Spleen (tissue), 7 donors: ENCODE measurements at regions not wholly inside any gene's neighbourhood (a gene's known extent, or its start where the extent isn't known, plus 50 kb on each side); places are given as distances from the start of the nearest gene placed in this dataset.

Experiments used
- CTCF ChIP-seq, 11 experiments: fragments of 200-600 bp in 7 of 11; fragments of 450-650 bp in 4 of 11; sonication (generic) in 4 of 11; IDR thresholded peaks in 8 of 11; conservative IDR thresholded peaks in 3 of 11; 1 replicate in 7 of 11; 2 replicates in 4 of 11; pipeline versions ENCODE4 v1.4.0 to v1.8.0; 2016 to 2021; ENCODE audit warnings: antibody characterized with exemption in 11 of 11, inconsistent platforms in 4 of 11, mild to moderate bottlenecking in 1 of 11
- POLR2A ChIP-seq, 3 donors: fragments of 450-650 bp; IDR thresholded peaks; one replicate each; pipeline ENCODE4 v1.5.1; 2017; ENCODE audit warnings: antibody characterized with exemption in 3 of 3, mild to moderate bottlenecking in 1 of 3
- donor health status: DM: no; HTN: no; CAD: no; lungs with moderate emphysema.
- donor health status: DM: no; HTN: no; CAD: no.
- donor health status: DM: no; HTN: no; CAD: no.

GRCh38 chr4:78695910-78696309, 80.2 kb upstream of the BMP2K start:
- no peak for TF ChIP-seq CTCF (IDR thresholded peaks at IDR 0.05 in 8 of 11, conservative IDR thresholded peaks at IDR 0.05 in 3 of 11)
- no peak for TF ChIP-seq POLR2A (IDR thresholded peaks at IDR 0.05)
